KMS-11 (cell line): ENCODE measurements at regions not wholly inside any gene's neighbourhood (a gene's known extent, or its start where the extent isn't known, plus 50 kb on each side); places are given as distances from the start of the nearest gene placed in this dataset.

Source experiments
- H2AFZ ChIP-seq: fragments of 200-600 bp; sonication (generic); 2 replicates; pipeline ENCODE4 v1.6.1; 2016; ENCODE audit warnings: antibody characterized with exemption, mixed run types, low read depth
- H3K27ac ChIP-seq: fragments of 200-600 bp; sonication (generic); 2 replicates; pipeline ENCODE4 v1.6.1; 2016; ENCODE audit warnings: mild to moderate bottlenecking, mixed run types
- H3K27me3 ChIP-seq: fragments of 200-600 bp; sonication (generic); 2 replicates; pipeline ENCODE4 v1.6.1; 2017; ENCODE audit warnings: mild to moderate bottlenecking, low read depth, mixed run types, moderate library complexity; ENCODE audit not compliant: insufficient read depth
- H3K36me3 ChIP-seq: fragments of 200-600 bp; sonication (generic); 2 replicates; pipeline ENCODE4 v1.6.1; 2017; ENCODE audit warnings: mild to moderate bottlenecking, mixed run types; ENCODE audit not compliant: insufficient read depth
- H3K4me1 ChIP-seq: fragments of 200-600 bp; sonication (generic); 2 replicates; pipeline ENCODE4 v1.6.1; 2016; ENCODE audit warnings: mild to moderate bottlenecking, low read depth, mixed run types; ENCODE audit not compliant: poor library complexity, severe bottlenecking
- H3K4me2 ChIP-seq: fragments of 200-600 bp; sonication (generic); 2 replicates; pipeline ENCODE4 v1.7.0; 2016; ENCODE audit warnings: mild to moderate bottlenecking, mixed run types
- H3K4me3 ChIP-seq: fragments of 200-600 bp; sonication (generic); IDR thresholded peaks from 2 replicates; pipeline ENCODE4 v1.6.1; 2017; ENCODE audit warnings: low read depth, low read length, mixed read lengths; ENCODE audit not compliant: insufficient read depth
- H3K79me2 ChIP-seq: fragments of 200-600 bp; sonication (generic); 2 replicates; pipeline ENCODE4 v1.6.1; 2016; ENCODE audit warnings: low read depth, mixed run types; ENCODE audit not compliant: insufficient read depth
- H3K9ac ChIP-seq: fragments of 200-600 bp; sonication (generic); 2 replicates; pipeline ENCODE4 v1.6.1; 2016; ENCODE audit warnings: mild to moderate bottlenecking, mixed run types
- H4K20me1 ChIP-seq: fragments of 200-600 bp; sonication (generic); 2 replicates; pipeline ENCODE4 v1.6.1; 2016; ENCODE audit warnings: mild to moderate bottlenecking, mixed run types; ENCODE audit not compliant: insufficient read depth
- CTCF ChIP-seq: fragments of 200-600 bp; sonication (generic); conservative IDR thresholded peaks from 2 replicates; pipeline ENCODE4 v1.6.1; 2017; ENCODE audit warnings: low read depth, mild to moderate bottlenecking, antibody characterized with exemption, low read length, moderate library complexity, mixed read lengths

- TF ChIP-seq CTCF, result no peak
These were observed 226.9 kb downstream of the SETD4 start for GRCh38 chr21:35833388-35833787.

GRCh38 chr21:35831230-35831629 lies 229.1 kb downstream of the SETD4 start:
- Histone ChIP-seq H3K79me2 (no peaks in the 10 kb centered on the region), H4K20me1 (no peaks in the 10 kb centered on the region), H3K4me3 (no peak overlapping the region), H3K27me3 (no peaks in the 10 kb centered on the region), H3K27ac (no peak overlapping the region), H3K4me2 (no peak overlapping the region), H2AFZ (no peak overlapping the region), H3K9ac (no peak overlapping the region), H3K36me3 (no peaks in the 10 kb centered on the region), H3K4me1 (no peaks in the 10 kb centered on the region)
- no peak for TF ChIP-seq CTCF

More at GRCh38 chr21:35833388-35833787, 226.9 kb downstream of the SETD4 start:
- Histone ChIP-seq H4K20me1 (no peaks in the 10 kb centered on the region), H3K79me2 (no peaks in the 10 kb centered on the region), H2AFZ (no peak overlapping the region), H3K27ac (no peak overlapping the region), H3K9ac (no peak overlapping the region), H3K4me3 (no peak overlapping the region), H3K36me3 (no peaks in the 10 kb centered on the region), H3K27me3 (no peaks in the 10 kb centered on the region), H3K4me1 (no peaks in the 10 kb centered on the region), H3K4me2 (no peak overlapping the region)

- no peak overlapping the region for H3K4me2 ChIP-seq
- no peaks in the 10 kb centered on the region for H3K36me3 ChIP-seq
These were observed 231.3 kb downstream of the SETD4 start for GRCh38 chr21:35829067-35829466.

GRCh38 chr21:35828161-35828560 lies 232.2 kb downstream of the SETD4 start:
- Histone ChIP-seq H4K20me1 (no peaks in the 10 kb centered on the region), H3K4me3 (no peak overlapping the region), H3K4me2 (no peak overlapping the region), H3K27me3 (no peaks in the 10 kb centered on the region), H2AFZ (no peak overlapping the region), H3K27ac (no peak overlapping the region), H3K36me3 (no peaks in the 10 kb centered on the region), H3K79me2 (no peaks in the 10 kb centered on the region), H3K9ac (no peak overlapping the region), H3K4me1 (no peaks in the 10 kb centered on the region)
- no peak for TF ChIP-seq CTCF

More at GRCh38 chr21:35829067-35829466, 231.3 kb downstream of the SETD4 start:
- Histone ChIP-seq H3K4me1 (no peaks in the 10 kb centered on the region), H3K9ac (no peak overlapping the region), H3K4me3 (no peak overlapping the region), H3K27ac (no peak overlapping the region), H2AFZ (no peak overlapping the region), H3K27me3 (no peaks in the 10 kb centered on the region), H4K20me1 (no peaks in the 10 kb centered on the region), H3K79me2 (no peaks in the 10 kb centered on the region)
- no peak for TF ChIP-seq CTCF
